RPMI8226 (cell line): ENCODE measurements at regions not wholly inside any gene's neighbourhood (a gene's known extent, or its start where the extent isn't known, plus 50 kb on each side); places are given as distances from the start of the nearest gene placed in this dataset.

Experiments
- DNase-seq: peaks from one replicate; pipeline ENCODE4 v3.0.0-alpha.2; 2015

DNA sequence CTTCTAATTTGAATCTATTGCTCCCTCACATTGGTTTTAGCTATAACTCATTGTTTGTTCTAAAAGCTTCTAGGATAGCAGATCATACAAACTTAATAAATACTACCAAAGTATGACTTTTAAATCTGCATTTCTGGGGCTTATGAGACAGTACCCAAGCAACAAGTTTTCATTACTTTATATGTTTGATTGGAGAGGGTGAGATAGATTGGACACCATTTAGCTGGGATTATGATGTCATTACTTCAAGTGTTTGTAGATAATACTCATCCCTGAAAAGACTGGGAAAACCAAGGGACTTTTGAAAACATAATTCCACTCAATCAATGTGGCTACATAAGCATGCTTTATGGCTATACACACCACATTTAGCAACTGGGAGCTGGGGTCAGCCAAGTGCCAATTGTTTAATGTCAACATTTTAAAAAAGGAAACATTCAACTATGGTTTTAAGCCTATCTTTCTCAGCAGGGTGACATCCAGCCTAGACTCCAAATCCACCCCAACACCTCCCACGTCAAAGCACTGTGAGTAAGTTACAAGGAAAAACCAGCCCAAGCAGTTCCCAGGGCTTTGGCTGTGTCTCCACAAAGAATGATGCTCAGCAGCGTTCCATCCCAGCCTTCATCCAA is 119.9 kb downstream of the ETAA1 start:
- no peak for DNase-seq

GRCh38 chr2:67522148-67522547 is 125.0 kb downstream of the ETAA1 start:
- no peak for DNase-seq

- no peak for DNase-seq
Observed at GRCh38 chr2:67524213-67524612, 127.1 kb downstream of the ETAA1 start.

- no peak for DNase-seq
Observed at GRCh38 chr2:67524777-67525176, 127.6 kb downstream of the ETAA1 start.

GRCh38 chr2:67526283-67526682 is 129.2 kb downstream of the ETAA1 start:
- DNase-seq = no peak

- no peak for DNase-seq
Observed at GRCh38 chr2:67528320-67528719, 131.2 kb downstream of the ETAA1 start.

DNA sequence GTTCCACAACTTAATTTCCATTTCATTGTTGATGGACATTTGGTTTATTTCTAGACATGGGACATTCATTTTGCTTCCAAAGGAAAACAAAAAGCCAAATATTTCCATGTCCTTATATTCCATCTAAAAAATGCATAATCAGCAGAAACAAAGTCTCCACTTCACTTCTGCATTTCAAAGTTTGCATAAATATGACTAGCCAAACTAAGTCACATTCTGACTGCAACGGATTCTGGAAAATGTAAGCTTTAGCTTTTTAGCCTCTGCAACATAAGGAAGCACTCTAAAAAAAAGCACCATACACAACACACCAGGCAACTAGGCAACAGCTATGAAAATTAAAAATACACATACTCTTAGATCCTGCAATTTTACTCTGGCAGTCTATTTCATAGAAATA is 135.3 kb downstream of the ETAA1 start:
- DNase-seq = no peak

GRCh38 chr2:67534745-67535144 is 137.6 kb downstream of the ETAA1 start:
- DNase-seq = no peak

- no peak for DNase-seq
Observed at GRCh38 chr2:67540962-67541361, 143.8 kb downstream of the ETAA1 start.

GRCh38 chr2:67544286-67544685 is 147.2 kb downstream of the ETAA1 start:
- DNase-seq = no peak

DNA sequence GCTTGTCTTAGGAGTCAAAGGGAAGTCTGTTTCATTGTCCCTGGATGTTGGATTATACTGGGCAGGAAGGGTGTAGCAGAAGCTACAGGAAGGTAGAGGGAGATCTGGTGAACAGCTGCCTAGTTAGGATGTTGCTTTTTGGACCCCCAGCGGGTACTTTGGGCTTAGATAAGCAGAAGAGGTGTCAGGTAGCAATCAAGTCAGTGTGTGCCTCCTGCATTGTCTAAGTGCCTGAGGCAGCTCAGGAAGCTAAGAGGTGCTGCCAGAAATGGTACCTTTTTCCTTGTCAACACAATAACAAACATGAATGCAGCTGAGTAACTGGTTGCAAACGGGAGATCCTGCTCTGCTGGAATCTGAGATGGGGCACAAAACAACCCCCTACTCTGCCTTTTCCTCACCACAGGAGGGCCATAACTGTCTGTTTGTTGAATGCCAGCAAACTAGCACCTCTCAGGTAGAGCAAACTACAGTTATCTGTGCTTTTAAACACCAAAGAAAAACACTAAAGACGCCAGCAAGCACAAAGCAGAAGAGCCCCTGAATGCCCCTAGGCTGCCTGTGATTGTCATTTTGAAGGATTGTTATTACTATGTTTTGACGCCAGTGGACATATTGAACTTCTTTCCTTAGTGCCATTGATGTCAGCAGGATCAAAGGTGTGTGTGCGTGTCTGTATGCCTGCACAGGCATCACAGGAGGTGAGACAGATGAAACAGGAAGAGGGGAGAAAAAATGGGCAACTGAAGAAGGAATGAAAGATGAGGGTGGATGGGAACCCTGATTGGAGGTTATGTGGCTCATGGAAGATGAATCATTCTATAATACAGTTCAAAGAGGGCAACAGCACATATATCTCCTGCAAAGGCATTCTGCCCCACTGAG is 151.4 kb downstream of the ETAA1 start:
- no peak for DNase-seq

DNA sequence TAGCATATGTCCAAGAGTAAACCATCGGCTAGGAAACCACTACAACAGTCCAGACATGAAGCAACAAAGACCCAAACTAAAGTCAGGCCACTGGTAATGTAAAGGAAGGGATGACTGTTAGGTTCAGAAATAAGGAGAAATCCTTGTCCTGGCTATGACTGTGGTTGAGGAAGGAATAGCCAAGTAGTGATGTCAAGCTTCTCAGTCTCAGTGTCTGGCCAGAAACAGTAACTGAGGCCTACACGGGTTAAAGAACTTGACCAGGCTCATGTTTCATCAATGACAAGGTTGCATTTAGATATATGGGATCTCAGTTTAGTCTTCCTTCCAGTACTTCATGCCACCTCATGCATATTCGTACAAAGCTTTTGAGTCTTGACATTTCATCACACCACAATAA is 162.0 kb downstream of the ETAA1 start:
- no peak for DNase-seq

- no peak for DNase-seq
Observed at GRCh38 chr2:67560771-67561456, 163.8 kb downstream of the ETAA1 start.

GRCh38 chr2:67561457-67561965 is 164.4 kb downstream of the ETAA1 start:
- DNase-seq = no peak

DNA sequence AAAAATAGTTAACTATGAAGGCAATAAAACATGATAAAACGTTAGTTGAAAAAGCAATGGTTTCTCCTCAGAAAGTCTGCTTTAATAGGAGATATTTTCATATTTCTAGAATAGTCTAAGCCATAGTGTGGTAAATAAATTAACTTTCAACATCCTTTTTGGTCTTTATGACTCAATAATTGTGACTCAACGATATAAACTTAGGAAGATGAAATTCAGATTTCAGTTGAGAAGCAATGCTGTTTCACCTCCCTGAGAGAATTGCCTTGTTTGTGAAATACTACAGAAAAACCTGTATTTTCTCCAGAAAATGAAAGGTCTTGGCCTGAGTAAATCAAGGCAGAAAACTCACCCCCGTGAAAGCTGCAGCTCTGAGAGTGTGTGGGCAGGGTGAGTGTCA is 166.9 kb downstream of the ETAA1 start:
- no peak for DNase-seq

DNA sequence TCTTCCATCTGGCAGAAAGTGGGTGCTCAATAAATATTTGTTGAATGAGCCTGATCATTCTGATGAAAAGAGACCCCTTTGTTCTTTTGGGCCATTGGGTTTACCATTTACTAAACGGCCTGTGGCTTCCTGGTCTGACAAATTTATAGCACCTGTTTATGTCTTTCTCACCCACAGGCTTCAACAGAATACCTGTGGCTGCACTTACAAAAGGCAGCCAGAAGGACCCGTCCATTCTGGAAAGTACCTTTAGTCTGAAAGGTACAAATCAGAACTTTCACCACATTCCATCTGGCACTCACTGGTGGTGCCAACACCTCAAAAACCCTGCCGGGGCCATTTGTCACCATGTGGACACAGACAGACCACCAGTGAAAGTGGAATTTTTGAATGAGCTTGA is 167.5 kb downstream of the ETAA1 start:
- DNase-seq = no peak

- no peak for DNase-seq
Observed at GRCh38 chr2:67565262-67565661, 168.1 kb downstream of the ETAA1 start.

DNA sequence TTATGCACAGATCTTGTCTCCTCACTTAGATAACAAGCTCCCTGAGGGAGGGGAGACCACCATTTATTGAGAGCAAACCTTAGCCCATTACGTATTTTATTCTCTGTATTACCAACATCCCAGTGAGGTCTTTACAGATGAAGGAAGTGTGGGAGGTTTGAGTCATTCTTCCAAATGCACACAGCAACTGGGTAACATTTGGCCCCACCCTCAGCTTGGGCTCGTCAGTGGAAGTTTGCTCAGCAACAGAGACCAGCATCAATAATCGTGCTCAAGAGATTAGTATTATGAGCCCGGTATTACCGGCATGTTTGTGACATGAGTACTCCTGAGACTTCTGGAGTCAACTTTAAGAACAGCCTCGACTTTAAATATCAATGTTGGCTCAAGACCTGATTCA is 168.6 kb downstream of the ETAA1 start:
- DNase-seq = no peak

- no peak for DNase-seq
Observed at GRCh38 chr2:67566285-67566684, 169.2 kb downstream of the ETAA1 start.

DNA sequence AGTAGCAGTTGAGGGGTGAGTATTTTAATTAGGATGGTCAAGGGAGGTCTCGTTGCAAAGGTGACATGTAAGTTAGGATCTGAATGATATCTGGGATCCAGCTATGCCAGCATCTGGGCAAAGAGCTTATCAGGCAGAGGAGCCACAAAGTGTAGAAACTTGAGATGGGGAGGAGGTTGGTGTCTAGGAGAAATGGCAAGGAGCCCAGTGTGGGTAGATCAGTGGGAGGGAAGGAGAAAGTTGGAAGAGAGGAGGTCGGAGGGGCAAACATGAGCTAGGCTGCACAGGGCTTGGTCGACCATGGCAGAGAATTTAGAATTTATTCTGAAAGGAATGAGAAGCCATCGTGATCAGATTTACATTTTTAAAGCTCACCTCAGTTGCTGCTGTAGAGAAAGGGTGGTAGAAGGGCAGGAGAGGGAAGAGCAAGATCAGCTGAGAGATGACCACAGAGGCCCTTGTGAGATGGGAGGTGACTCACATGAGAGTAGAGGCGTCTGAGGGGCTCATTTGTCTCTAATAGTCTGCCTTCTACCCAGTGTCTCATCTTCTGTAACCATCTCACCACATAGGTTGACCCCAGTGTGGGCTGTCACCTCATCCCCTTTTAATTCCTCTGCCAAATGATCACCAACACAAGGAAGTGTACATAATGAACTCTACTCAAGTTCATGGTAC is 170.0 kb downstream of the ETAA1 start:
- DNase-seq = no peak

DNA sequence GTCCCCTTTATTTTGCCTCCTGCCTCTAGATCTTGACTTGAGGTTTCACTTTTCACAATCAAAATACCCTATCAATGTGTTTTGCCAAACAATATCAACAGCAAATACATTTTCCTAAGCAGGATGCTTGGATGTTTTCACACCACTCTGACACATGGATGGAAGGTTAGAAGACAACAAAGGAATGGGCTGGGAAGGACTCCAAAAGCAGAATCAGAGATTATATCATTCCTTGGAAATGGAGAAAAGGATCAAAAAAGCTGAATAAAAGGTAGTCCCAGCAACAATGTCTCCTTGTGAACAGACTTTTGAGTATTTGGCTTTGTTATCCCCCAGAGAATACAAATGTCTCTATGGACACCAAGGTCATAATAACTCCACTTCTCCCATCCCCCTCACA is 170.8 kb downstream of the ETAA1 start:
- DNase-seq = no peak

DNA sequence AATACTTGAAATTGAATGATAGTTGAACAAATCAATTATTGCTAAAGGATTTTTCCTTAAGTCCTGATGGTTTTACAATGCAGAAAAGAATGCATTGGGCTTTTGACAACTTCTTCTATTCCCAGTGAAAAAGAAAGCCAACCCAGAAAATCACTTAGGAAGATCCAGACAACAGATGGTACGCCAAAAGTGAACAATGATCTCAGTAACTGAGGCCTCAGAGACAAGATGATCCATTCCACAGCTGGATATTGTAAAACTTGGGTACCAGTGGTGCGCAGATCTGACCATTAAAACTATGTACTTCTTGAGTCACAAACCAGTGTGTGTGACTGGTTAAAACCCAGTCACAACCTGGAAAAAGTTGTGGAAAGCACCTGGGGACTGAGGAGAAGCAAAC is 173.5 kb downstream of the ETAA1 start:
- no peak for DNase-seq
